ENCODE measurements at regions not wholly inside any gene's neighbourhood (a gene's known extent, or its start where the extent isn't known, plus 50 kb on each side); places are given as distances from the start of the nearest gene placed in this dataset.

- Histone ChIP-seq H3F3A (ENCODE audit: insufficient read depth) (no peaks in the 10 kb centered on the region), H2AFZ (no peak overlapping the region), H3K4me3 (no peak overlapping the region), H3K4me2 (ENCODE audit: unreplicated experiment) (no peak overlapping the region), H3K36me3 (ENCODE audit: low read depth) (no peaks in the 10 kb centered on the region), H3K27ac (no peak overlapping the region), H3K27me3 (replicated peaks; ENCODE audit: insufficient read depth) (no peaks in the 10 kb centered on the region), H3K4me1 (ENCODE audit: insufficient read depth) (no peaks in the 10 kb centered on the region), H3K9me3 (ENCODE audit: low read depth) (no peaks in the 10 kb centered on the region), H3K9ac (no peak overlapping the region), H3K79me2 (ENCODE audit: insufficient read depth) (no peaks in the 10 kb centered on the region), H3K9me2 (ENCODE audit: insufficient read depth) (no peaks in the 10 kb centered on the region), H4K20me1 (ENCODE audit: insufficient read depth) (no peaks in the 10 kb centered on the region)
- DNase-seq, result no peak
- no peak for TF ChIP-seq EZH2 (IDR thresholded peaks at IDR 0.05; ENCODE audit: insufficient read depth, poor library complexity, severe bottlenecking)
- no peak for TF ChIP-seq EZH2phosphoT487 (IDR thresholded peaks at IDR 0.05; ENCODE audit: insufficient read depth, low read depth)
- in situ Hi-C loops (cut with MboI), result no loop called here
- WGBS, 2 experiments (ENCODE audit: low coverage in 1 of 2, low lambda C conversion rate in 2 of 2, missing lambda C conversion rate in 2 of 2), result 19 to 35% methylated on average over 2 of the region's 2 CpGs
Measured at GRCh38 chr13:86510792-86511191, 711.6 kb upstream of the SLITRK6 start.

- in situ Hi-C loops (cut with MboI), result no loop called here
- H2AFZ ChIP-seq, result no peak overlapping the region
- H3K79me2 ChIP-seq (ENCODE audit: insufficient read depth), result no peaks in the 10 kb centered on the region
- H3K27ac ChIP-seq, result no peak overlapping the region
- no peaks in the 10 kb centered on the region for H3K4me1 ChIP-seq (ENCODE audit: insufficient read depth)
- H4K20me1 ChIP-seq (ENCODE audit: insufficient read depth), result no peaks in the 10 kb centered on the region
- no peak overlapping the region for H3K4me2 ChIP-seq (ENCODE audit: unreplicated experiment)
- 57 to 58% methylated on average over 3 of the region's 3 CpGs for WGBS, 2 experiments (ENCODE audit: low coverage in 1 of 2, low lambda C conversion rate in 2 of 2, missing lambda C conversion rate in 2 of 2)
- TF ChIP-seq EZH2phosphoT487 (IDR thresholded peaks at IDR 0.05; ENCODE audit: insufficient read depth, low read depth) (no peak), EZH2 (IDR thresholded peaks at IDR 0.05; ENCODE audit: insufficient read depth, poor library complexity, severe bottlenecking) (no peak)
- H3F3A ChIP-seq (ENCODE audit: insufficient read depth), result no peaks in the 10 kb centered on the region
- H3K36me3 ChIP-seq (ENCODE audit: low read depth), result no peaks in the 10 kb centered on the region
- no peak overlapping the region for H3K9ac ChIP-seq
- no peak overlapping the region for H3K4me3 ChIP-seq
- no peaks in the 10 kb centered on the region; the same call in 1 of the 2 replicates for H3K9me2 ChIP-seq (ENCODE audit: insufficient read depth)
- no peak for DNase-seq
- no peaks in the 10 kb centered on the region for H3K27me3 ChIP-seq (replicated peaks; ENCODE audit: insufficient read depth)
- H3K9me3 ChIP-seq (ENCODE audit: low read depth), result no peaks in the 10 kb centered on the region
Measured at GRCh38 chr13:86541461-86541860, 742.2 kb upstream of the SLITRK6 start.

- no peak for TF ChIP-seq EZH2phosphoT487 (IDR thresholded peaks at IDR 0.05; ENCODE audit: insufficient read depth, low read depth)
- no peak for TF ChIP-seq EZH2 (IDR thresholded peaks at IDR 0.05; ENCODE audit: insufficient read depth, poor library complexity, severe bottlenecking)
- H3K4me2 ChIP-seq (ENCODE audit: unreplicated experiment), result no peak overlapping the region
- no peaks in the 10 kb centered on the region for H3K4me1 ChIP-seq (ENCODE audit: insufficient read depth)
- H4K20me1 ChIP-seq (ENCODE audit: insufficient read depth), result no peaks in the 10 kb centered on the region
- in situ Hi-C loops (cut with MboI), result no loop called here
- no peaks in the 10 kb centered on the region for H3K9me2 ChIP-seq (ENCODE audit: insufficient read depth)
- no peak for DNase-seq
- no peak overlapping the region for H2AFZ ChIP-seq
- no peak overlapping the region for H3K9ac ChIP-seq
- H3K27ac ChIP-seq, result no peak overlapping the region
- no peaks in the 10 kb centered on the region for H3K9me3 ChIP-seq (ENCODE audit: low read depth)
- H3K4me3 ChIP-seq, result no peak overlapping the region
- H3K36me3 ChIP-seq (ENCODE audit: low read depth), result no peaks in the 10 kb centered on the region
- H3F3A ChIP-seq (ENCODE audit: insufficient read depth), result no peaks in the 10 kb centered on the region
- H3K79me2 ChIP-seq (ENCODE audit: insufficient read depth), result no peaks in the 10 kb centered on the region
- no peaks in the 10 kb centered on the region for H3K27me3 ChIP-seq (replicated peaks; ENCODE audit: insufficient read depth)
Measured at GRCh38 chr13:86554066-86554465, 754.8 kb upstream of the SLITRK6 start.

GRCh38 chr13:86559901-86560300 lies 760.7 kb upstream of the SLITRK6 start:
- Histone ChIP-seq H3K9ac (no peak overlapping the region), H3K4me2 (ENCODE audit: unreplicated experiment) (no peak overlapping the region), H4K20me1 (ENCODE audit: insufficient read depth) (no peaks in the 10 kb centered on the region), H3K9me2 (ENCODE audit: insufficient read depth) (no peaks in the 10 kb centered on the region), H3K4me3 (no peak overlapping the region), H3K9me3 (ENCODE audit: low read depth) (no peaks in the 10 kb centered on the region), H3K4me1 (ENCODE audit: insufficient read depth) (peaks cover 10% of the 10 kb centered on the region; the same call in 1 of the 2 replicates), H2AFZ (no peak overlapping the region), H3K79me2 (ENCODE audit: insufficient read depth) (no peaks in the 10 kb centered on the region), H3K27me3 (replicated peaks; ENCODE audit: insufficient read depth) (no peaks in the 10 kb centered on the region), H3K27ac (no peak overlapping the region), H3K36me3 (ENCODE audit: low read depth) (no peaks in the 10 kb centered on the region), H3F3A (ENCODE audit: insufficient read depth) (peaks cover 5% of the 10 kb centered on the region; the same call in 1 of the 2 replicates)
- no peak for DNase-seq
- TF ChIP-seq EZH2 (IDR thresholded peaks at IDR 0.05; ENCODE audit: insufficient read depth, poor library complexity, severe bottlenecking), result no peak
- whole genome bisulfite sequencing, 2 experiments (ENCODE audit: low coverage in 1 of 2, low lambda C conversion rate in 2 of 2, missing lambda C conversion rate in 2 of 2), result 48 to 56% methylated on average over 1 of the region's 1 CpG
- in situ Hi-C loops (cut with MboI), result no loop called here

- no peak for DNase-seq
- no peaks in the 10 kb centered on the region for H3K9me3 ChIP-seq (ENCODE audit: low read depth)
- H3K36me3 ChIP-seq (ENCODE audit: low read depth), result no peaks in the 10 kb centered on the region
- no peak overlapping the region for H3K4me2 ChIP-seq (ENCODE audit: unreplicated experiment)
- no peaks in the 10 kb centered on the region for H3K79me2 ChIP-seq (ENCODE audit: insufficient read depth)
- no peaks in the 10 kb centered on the region for H3K9me2 ChIP-seq (ENCODE audit: insufficient read depth)
- in situ Hi-C loops (cut with MboI), result no loop called here
- no peak overlapping the region for H3K9ac ChIP-seq
- H3K27ac ChIP-seq, result no peak overlapping the region
- H4K20me1 ChIP-seq (ENCODE audit: insufficient read depth), result no peaks in the 10 kb centered on the region
- no peak overlapping the region for H3K4me3 ChIP-seq
- WGBS, 2 experiments (ENCODE audit: low coverage in 1 of 2, low lambda C conversion rate in 2 of 2, missing lambda C conversion rate in 2 of 2), result 73% methylated on average over 6 of the region's 6 CpGs
- no peak overlapping the region for H2AFZ ChIP-seq
- peaks cover 5% of the 10 kb centered on the region; the same call in 1 of the 2 replicates for H3F3A ChIP-seq (ENCODE audit: insufficient read depth)
- H3K27me3 ChIP-seq (replicated peaks; ENCODE audit: insufficient read depth), result no peaks in the 10 kb centered on the region
- peaks cover 10% of the 10 kb centered on the region; the same call in 1 of the 2 replicates for H3K4me1 ChIP-seq (ENCODE audit: insufficient read depth)
- TF ChIP-seq EZH2 (IDR thresholded peaks at IDR 0.05; ENCODE audit: insufficient read depth, poor library complexity, severe bottlenecking), result no peak
- TF ChIP-seq EZH2phosphoT487 (IDR thresholded peaks at IDR 0.05; ENCODE audit: insufficient read depth, low read depth), result no peak
Measured at GRCh38 chr13:86562866-86563265, 763.6 kb upstream of the SLITRK6 start.

All from GM23248 (cell line).